Epithelial cell of esophagus (primary cell): ENCODE measurements at regions not wholly inside any gene's neighbourhood (a gene's known extent, or its start where the extent isn't known, plus 50 kb on each side); places are given as distances from the start of the nearest gene placed in this dataset.

Experiments used
- DNase-seq: peaks from one replicate; pipeline ENCODE4 v3.0.0; 2010; ENCODE audit warnings: low read depth
- H3K4me3 ChIP-seq: 2 replicates; pipeline ENCODE4 v1.5.1; 2011; ENCODE audit warnings: mild to moderate bottlenecking, low read length, control low read depth
- TF ChIP-seq, protein P1 (sequence below): IDR thresholded peaks from 2 replicates; pipeline ENCODE4 v1.5.1; 2011; ENCODE audit warnings: low read depth, mild to moderate bottlenecking, low read length, control low read depth, inconsistent platforms; ENCODE audit not compliant: insufficient read depth; ENCODE audit errors: missing control alignments

DNA sequence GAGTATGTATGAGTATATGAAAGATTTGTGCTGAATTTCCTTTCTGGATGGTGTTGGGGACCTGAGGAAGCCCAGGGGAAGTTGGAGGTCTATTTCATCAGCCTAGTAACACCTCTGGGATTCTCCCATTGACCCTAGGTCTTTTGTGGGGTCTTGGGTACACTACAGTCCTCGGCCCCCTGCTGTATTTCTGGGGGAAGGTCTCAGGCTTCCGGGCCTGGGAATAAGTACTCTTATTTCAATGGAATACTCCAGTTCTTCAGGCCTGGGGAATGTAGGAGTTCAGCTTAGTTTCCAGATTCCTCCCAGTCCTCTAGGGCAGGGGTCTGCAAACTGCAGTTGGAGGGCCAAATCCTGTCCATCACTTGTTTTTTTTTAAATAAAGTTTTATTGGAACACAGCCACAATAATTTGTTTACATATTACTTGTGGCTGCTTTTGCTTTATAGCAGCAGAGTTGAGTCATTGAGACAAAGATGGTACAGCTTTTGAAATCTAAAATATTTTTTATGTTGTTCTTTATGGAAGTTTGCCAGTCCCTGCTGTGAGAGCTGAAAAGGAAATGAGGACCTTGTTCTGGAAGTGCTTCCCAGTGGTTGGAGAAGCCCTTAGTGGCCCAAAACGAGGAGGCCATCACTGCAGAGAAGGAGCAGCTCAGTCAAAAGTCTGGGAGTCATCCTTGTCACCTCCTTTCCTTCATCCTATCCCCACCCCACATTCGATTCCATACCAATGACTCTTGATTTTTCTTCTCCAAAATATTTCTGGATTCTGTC lies 142.5 kb upstream of the HS3ST2 start:
- no peak for DNase-seq
- TF ChIP-seq, protein P1, sequence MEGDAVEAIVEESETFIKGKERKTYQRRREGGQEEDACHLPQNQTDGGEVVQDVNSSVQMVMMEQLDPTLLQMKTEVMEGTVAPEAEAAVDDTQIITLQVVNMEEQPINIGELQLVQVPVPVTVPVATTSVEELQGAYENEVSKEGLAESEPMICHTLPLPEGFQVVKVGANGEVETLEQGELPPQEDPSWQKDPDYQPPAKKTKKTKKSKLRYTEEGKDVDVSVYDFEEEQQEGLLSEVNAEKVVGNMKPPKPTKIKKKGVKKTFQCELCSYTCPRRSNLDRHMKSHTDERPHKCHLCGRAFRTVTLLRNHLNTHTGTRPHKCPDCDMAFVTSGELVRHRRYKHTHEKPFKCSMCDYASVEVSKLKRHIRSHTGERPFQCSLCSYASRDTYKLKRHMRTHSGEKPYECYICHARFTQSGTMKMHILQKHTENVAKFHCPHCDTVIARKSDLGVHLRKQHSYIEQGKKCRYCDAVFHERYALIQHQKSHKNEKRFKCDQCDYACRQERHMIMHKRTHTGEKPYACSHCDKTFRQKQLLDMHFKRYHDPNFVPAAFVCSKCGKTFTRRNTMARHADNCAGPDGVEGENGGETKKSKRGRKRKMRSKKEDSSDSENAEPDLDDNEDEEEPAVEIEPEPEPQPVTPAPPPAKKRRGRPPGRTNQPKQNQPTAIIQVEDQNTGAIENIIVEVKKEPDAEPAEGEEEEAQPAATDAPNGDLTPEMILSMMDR = no peak

DNA sequence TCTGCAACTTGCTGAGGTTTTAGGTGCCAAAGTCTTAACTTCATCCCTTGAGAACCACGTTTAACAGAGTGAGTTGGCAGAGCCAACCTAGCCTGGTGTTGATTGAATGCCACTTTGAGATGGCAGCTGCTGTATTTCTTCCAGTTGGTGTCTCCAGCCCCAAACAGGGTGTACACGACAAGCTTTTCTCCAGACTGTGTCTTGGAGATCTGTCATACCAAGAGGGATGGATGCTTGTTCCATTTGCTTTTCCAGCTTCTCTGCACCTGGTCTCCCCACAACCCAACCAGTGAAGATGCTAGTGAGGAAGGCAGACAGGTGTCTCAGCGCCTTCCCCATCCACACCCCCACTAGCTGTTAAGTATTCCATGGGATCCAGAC lies 141.1 kb upstream of the HS3ST2 start:
- H3K4me3 ChIP-seq = no peak overlapping the region

More for the DNA sequence above, 142.5 kb upstream of the HS3ST2 start:
- H3K4me3 ChIP-seq = no peak overlapping the region

DNA sequence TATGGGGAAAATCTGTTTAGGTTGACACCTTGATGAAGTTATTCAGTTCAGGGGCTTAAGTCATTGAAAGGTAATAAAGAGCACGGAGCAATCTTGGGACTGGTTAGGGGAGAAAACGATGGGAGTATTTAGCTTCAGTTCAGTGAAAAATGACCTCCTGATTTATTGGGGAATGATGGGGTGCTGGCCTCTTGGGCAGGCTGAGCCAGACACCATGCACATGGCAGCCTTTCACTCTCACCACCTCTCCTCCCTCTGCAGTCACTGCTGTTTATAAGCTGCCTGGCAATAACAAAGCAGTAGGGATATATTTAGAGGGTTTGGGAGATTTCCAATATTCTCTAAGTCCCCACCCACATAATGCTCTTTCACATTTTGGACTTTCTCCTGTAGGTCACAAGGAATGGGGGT lies 140.5 kb upstream of the HS3ST2 start:
- H3K4me3 ChIP-seq = no peak overlapping the region
- DNase-seq = no peak
- TF ChIP-seq, protein P1 = no peak

More for the DNA sequence above, 141.1 kb upstream of the HS3ST2 start:
- TF ChIP-seq, protein P1 = no peak
- no peak for DNase-seq

DNA sequence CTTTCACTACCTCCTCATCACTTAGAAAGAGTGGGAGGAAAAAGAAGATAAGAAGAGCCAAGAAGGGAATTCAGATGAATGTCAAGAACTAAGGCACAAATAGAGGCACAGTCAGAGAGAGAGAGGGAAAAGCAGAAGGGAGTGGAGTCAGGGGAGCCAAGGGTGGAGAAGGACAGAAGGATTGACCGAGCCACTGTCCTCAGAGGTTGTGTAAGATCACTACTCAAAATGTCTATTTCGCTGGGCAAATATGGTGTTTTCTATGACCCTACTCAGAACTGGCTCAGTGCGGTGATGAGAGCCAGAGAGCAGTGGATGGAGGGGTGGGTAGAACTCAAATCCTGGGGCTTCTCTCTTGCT lies 139.2 kb upstream of the HS3ST2 start:
- H3K4me3 ChIP-seq = no peak overlapping the region
- TF ChIP-seq, protein P1 = no peak
- no peak for DNase-seq

DNA sequence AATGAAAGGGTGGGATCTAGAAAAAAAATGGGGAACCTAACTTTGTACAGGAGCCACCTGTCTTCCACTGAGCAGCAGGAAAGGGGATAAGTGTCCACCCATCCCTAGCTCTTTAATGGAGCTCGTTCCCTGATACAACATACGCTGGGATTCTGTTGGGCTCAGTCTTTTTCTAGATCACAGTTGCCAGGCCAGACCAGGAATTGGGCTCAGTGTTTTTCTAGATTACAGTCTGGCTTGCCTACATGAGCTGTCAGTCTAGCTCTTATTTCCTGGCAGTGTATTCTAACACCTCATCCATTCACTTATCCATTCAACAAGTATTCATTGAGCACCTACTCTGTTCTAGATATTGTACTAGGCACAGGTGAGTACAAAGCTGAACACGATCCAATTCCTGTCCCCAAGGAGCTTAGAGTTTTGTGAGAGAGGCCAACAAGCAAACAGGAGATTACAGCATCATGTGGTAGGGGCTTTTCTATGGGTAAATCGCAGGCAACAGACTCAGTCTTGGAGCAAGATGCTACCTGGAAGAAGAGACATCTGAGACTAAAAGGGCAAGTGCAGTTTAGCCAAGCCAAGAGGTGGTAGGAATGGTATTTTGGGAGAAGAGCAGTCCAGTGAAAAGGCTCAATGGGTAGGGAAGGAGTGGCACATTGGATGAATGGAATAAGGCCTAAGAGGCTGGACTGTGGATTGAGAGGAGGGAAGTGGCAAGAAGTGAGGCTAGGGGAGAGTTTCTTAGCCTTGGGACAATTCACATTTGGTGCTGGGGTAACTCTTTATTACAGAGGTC lies 138.0 kb upstream of the HS3ST2 start:
- H3K4me3 ChIP-seq = no peak overlapping the region
- TF ChIP-seq, protein P1 = no peak
- DNase-seq = no peak

DNA sequence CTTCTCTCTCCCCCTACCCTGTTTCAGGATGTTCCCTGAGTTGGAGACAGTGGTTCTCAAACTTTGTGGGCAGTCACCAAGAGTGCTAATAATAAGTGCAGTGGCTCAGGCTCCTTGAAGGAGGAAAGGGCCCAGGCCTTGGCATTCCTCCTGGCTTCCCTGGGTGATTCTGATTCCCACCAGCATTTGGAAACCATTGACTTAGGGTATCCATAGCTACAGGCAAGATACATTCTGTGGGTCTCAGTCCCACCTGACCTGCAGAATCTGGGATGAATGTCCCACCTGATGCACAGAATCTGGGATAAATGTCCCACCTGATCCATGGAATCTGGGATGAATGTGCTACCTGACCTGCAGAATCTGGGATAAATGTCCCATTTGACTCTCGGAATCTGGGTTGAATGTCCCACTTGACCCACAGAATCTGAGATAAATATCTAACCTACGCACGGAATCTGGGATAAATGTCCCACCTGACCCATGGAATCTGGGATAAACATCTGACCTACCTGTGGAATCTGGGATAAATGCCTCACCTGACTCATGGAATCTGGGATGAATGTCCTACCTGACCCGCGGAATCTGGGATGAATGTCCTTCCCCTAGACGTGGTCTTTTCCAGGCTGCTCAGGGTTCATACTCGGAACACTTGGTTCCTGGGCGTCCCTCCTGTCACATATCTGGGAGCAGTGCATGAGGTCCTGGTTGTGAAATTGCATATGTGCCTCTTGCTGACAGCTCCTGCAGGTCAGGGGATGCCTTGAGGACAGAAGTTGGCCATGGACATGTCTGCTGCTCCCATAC lies 136.7 kb upstream of the HS3ST2 start:
- TF ChIP-seq, protein P1 = no peak
- no peak for DNase-seq

More for the DNA sequence above, 136.7 kb upstream of the HS3ST2 start:
- H3K4me3 ChIP-seq = no peak overlapping the region
